Neural cell (in vitro differentiated cells): ENCODE measurements at regions not wholly inside any gene's neighbourhood (a gene's known extent, or its start where the extent isn't known, plus 50 kb on each side); places are given as distances from the start of the nearest gene placed in this dataset.

Experiments used
- CTCF ChIP-seq: fragments of 450-650 bp; IDR thresholded peaks from 2 replicates; pipeline ENCODE4 v1.5.1; 2014; ENCODE audit warnings: antibody characterized with exemption, mild to moderate bottlenecking, moderate library complexity; ENCODE audit not compliant: poor library complexity, severe bottlenecking
- POLR2AphosphoS5 ChIP-seq: IDR thresholded peaks from 2 replicates; pipeline ENCODE4 v1.6.1; 2012
- RAD21 ChIP-seq: fragments of 450-650 bp; conservative IDR thresholded peaks from 2 replicates; pipeline ENCODE4 v1.6.1; 2014; ENCODE audit warnings: antibody characterized with exemption, mild to moderate bottlenecking, moderate library complexity
- REST ChIP-seq: IDR thresholded peaks from 2 replicates; pipeline ENCODE4 v1.6.1; 2012; ENCODE audit warnings: borderline replicate concordance

- TF ChIP-seq CTCF = no peak
- no peak for TF ChIP-seq POLR2AphosphoS5
- TF ChIP-seq REST = no peak
- no peak for TF ChIP-seq RAD21
Measured at GRCh38 chr1:168468822-168469221, 75.0 kb downstream of the XCL2 start.
